Limb (tissue), 2 donors: ENCODE measurements at regions not wholly inside any gene's neighbourhood (a gene's known extent, or its start where the extent isn't known, plus 50 kb on each side); places are given as distances from the start of the nearest gene placed in this dataset.
"Not testable (repeated sequence)": the region's sequence is repeated elsewhere in the genome, so short reads cannot be mapped to it uniquely, and the experiment has no call there.

ENCODE experiments used
- DNase-seq, 2 donors: peaks; one replicate each; pipeline ENCODE4 v3.0.0-alpha.2; 2016; ENCODE audit errors: extremely low spot score in 2 of 2

DNA sequence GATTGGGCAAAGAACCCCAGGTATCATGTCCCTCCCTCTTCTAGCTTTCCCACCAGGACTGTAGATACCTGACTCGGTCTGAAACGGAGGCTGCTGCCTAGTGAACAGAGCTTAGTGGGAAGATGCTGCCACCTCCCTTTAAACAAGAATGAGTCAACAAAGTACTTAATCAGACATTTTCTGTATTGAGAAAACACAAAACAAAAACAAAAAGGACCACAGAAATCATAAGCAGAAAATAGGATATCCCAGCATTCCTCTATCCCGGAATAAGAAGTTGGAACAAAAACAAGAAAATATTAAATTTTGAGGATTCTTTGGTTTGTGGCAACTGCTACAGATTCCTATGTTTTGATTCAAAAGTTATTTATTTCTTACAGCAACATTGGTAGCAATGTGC, 51.7 kb upstream of the COL8A1 start:
- DNase-seq, result no peak

DNA sequence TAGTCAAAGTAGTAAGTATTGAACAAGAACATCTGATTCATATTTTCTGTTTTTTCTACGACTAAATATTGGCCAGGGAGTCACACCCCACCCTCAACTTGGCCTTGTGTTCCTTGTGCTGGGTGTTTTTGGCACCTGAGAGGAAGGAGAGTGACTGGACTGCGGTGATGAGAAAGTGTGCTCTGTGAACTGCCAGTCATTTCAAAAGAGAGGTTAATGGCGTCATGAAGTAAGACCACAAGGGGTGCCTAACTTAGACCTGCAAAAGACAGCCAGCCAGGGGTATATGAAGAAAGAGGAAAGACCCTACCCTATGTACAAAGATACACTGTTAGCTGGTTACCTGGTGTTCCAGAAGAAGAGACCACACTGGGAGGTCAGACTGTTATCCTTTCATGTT, 58.4 kb upstream of the COL8A1 start:
- DNase-seq, result no peak

- no peak for DNase-seq
Measured at GRCh38 chr3:99579246-99579645, 59.1 kb upstream of the COL8A1 start.

GRCh38 chr3:99578339-99578970, 59.9 kb upstream of the COL8A1 start:
- DNase-seq, result no peak

- no peak for DNase-seq
Measured at GRCh38 chr3:99576904-99577559, 61.4 kb upstream of the COL8A1 start.

DNA sequence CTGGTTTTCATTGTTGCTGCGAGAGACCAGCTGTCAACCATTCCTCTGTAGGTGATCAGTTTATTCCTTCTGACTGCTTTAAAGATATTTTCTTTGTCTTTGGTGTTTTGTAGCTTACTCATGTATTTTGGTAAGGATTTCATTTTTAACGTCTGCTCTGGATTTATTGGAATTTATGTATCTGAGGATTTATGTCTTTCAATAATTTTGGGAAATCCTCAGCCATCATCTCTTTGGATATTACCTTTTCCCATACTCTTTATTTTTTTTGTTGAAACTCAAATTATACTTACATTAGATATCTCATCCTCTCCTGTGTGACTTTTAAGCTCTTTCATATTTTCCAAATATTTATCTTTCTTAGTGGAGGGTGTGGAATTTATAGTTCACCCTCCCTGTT, 62.7 kb upstream of the COL8A1 start:
- no peak for DNase-seq

DNA sequence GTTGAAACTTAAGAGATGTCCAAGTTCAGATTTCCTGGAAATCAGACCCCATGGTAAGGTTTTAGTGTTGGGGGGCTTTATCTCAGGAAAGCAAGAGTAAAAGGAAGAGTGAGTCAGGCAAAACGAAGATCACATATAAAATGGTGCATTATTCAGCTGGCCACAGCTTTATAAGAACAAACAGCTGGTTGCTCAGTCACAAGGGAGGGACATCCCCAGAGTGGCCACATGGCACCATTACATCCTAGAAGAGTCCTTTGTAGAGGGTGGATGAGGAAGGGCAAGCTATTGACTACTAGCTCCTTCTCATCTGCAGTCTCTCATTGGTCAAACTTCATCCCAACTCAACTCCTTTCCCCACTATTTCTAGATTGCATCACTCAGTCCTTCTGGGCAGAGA, 68.3 kb upstream of the COL8A1 start:
- DNase-seq, result no peak

GRCh38 chr3:99568663-99569335, 69.6 kb upstream of the COL8A1 start:
- no peak for DNase-seq

DNA sequence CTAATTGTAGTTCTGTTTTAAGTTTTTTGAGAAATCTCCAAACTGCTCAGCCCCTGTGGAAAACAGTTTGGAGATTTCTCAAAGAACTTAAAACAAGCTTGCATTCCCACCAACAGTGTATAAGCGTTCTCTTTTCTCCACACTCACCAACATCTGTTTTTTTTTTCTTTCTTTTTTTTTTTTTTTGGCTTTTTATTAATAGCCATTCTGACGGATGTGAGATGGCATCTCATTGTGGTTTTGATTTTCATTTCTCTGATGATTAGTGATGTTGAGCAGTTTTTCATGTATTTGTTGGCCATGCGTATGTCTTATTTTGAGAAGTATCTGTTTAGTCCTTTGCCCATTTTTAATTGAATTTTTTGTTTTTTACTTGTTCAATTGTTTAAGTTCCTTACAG, 73.1 kb upstream of the COL8A1 start:
- no peak for DNase-seq

- DNase-seq, result no peak
Measured at GRCh38 chr3:99562990-99563607, 75.3 kb upstream of the COL8A1 start.

- no peak for DNase-seq
Measured at GRCh38 chr3:99562138-99562537, 76.3 kb upstream of the COL8A1 start.

DNA sequence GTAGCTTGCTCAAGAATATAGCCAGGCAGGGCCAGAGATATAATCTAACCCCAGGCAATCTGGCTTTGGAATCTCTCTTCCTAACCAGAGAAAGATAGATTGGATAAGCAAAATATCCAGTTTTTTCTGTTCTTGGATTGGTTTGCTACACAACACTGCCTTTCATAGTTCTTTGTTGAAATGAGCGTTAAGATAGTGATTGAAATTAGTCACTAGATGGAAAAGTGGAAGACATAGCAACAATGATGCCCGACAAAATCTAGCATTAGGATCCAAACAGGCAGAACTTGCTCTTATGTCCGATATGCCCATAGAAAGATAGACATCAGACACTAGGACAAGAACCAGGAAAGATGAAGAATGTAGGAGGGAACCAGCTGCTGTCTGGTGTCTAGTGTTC, 77.3 kb upstream of the COL8A1 start:
- DNase-seq, result no peak

DNA sequence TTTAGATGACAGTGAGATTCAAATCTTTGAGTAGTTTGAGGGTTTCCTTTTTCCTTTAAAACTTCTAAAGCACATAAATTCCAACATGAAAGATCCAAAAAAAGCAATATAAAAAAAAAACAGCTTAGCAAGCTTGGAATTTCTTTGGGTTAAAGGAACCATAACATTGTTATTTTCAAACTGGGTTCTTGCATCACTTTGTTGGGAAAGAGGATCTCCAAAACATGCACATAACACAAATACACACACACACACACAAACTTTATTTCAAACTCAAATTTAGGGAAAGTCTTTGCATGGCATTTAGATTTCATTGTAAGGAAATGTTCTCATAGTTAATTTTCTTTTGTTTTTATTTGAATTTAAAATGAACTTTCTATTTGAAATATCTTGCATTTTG, 79.2 kb upstream of the COL8A1 start:
- no peak for DNase-seq

- not testable (repeated sequence) for DNase-seq
Measured at GRCh38 chr3:99555885-99556284, 82.5 kb upstream of the COL8A1 start.

DNA sequence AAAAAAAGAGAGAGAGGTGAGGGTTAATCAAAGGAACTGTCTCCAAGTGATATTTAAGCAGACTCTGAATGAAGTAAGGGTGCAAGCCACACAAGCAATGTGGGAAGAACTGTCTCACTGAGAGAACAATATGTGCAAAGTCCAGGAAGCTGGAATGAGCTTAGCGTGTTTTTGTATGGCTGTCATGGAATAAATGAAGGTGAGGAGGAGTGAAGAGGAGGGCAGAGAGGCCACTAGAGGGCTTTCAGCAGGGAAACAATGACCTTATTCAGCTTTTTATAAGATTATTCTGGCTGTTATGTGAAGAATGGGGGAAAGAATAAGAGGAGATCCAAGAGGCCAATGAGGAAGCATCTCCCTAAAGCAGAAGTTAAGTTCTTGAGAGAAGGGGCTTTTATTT, 86.9 kb upstream of the COL8A1 start:
- DNase-seq, result no peak

- no peak for DNase-seq
Measured at GRCh38 chr3:99549957-99550603, 88.3 kb upstream of the COL8A1 start.

DNA sequence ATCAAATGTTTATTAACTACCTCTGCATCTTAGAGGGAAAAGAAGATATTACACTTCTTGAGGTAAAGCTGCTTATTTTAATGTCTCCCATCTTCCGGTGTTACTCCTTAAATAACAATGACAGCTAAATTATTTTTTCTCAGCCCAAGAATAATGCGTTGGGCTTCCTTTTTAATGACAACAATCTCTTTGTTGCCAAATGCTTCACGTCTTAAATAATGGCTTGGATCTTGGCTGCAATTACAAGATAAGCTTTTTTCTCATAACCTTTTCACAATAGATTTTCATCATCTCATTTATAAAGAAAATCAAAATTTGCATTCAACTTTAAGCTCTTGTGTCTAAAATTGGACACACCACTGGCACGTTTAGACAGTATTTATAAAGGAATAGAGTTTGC, 89.2 kb upstream of the COL8A1 start:
- DNase-seq, result no peak

GRCh38 chr3:99548674-99549073, 89.7 kb upstream of the COL8A1 start:
- DNase-seq, result no peak

- DNase-seq, result no peak
Measured at GRCh38 chr3:99545941-99546580, 92.3 kb upstream of the COL8A1 start.

DNA sequence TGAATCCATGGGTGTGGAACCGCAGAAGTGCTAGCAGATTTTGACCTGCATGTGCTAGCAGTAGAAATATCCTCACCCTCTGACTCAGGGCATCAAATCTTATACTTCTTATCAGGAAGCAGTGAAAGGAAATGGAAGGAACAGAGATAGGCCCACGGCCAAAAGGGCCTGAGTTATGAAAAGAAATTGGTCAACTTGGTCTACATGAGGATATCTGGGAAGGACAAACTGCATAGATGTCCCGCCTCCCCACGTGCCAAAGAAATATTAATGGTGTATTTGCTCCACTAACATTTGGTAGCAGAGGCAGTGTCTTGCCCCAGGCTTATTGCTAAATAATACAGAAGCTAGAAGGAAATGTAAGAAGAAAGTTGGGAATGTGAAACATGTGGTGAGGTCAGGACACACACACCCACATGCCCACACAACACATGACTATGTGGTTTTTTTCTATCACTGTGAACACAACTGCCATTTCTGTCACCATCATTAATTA, 93.6 kb upstream of the COL8A1 start:
- no peak for DNase-seq

GRCh38 chr3:99543796-99544195, 94.6 kb upstream of the COL8A1 start:
- no peak for DNase-seq
